Motor neuron (in vitro differentiated cells): ENCODE measurements at regions not wholly inside any gene's neighbourhood (a gene's known extent, or its start where the extent isn't known, plus 50 kb on each side); places are given as distances from the start of the nearest gene placed in this dataset.

ENCODE experiments used
- ATAC-seq, 8 experiments: fragments of 200-7000 bp; cut with Tn5 transposase; replicated peaks in 6 of 8; 2 replicates each; pipeline ENCODE4 v1.8.0; 2021; ENCODE audit warnings: mild to moderate bottlenecking in 8 of 8, moderate library complexity in 8 of 8
- H3K27ac ChIP-seq, 2 donors: fragments of 250-450 bp; sonication (Bioruptor Pico); 2 replicates each; pipeline ENCODE4 v1.9.0; 2021; ENCODE audit warnings: antibody characterized with exemption in 2 of 2, mild to moderate bottlenecking in 2 of 2, moderate library complexity in 1 of 2
- H3K4me1 ChIP-seq, 2 donors: fragments of 250-450 bp; sonication (Bioruptor Pico); replicated peaks in 1 of 2; 2 replicates each; pipeline ENCODE4 v1.6.1; 2021; ENCODE audit warnings: antibody characterized with exemption in 2 of 2, mild to moderate bottlenecking in 2 of 2, moderate library complexity in 1 of 2
- H3K4me3 ChIP-seq, 5 donors: fragments of 250-450 bp; sonication (Bioruptor Pico); 2 replicates each; pipeline ENCODE4 v1.9.0; 2021; ENCODE audit warnings: antibody characterized with exemption in 5 of 5, mild to moderate bottlenecking in 5 of 5, moderate library complexity in 4 of 5
- WGBS, 10 experiments: fragments of 450-650 bp; shearing (Covaris generic); methylation state at CpG; one replicate each; pipeline ENCODE4 v1.0.0; 2022; 5-methylcytosine and 5-hydroxymethylcytosine counted together
- in situ Hi-C, 9 experiments: fragments of 400-800 bp; cut with MboI; loops; one replicate each; pipeline ENCODE4 v1.15.0; 2021; ENCODE audit warnings: low sequenced_read_pairs in 9 of 9, low pct_unique_long_range_greater_than_20kb in 2 of 9; ENCODE audit not compliant: unreplicated experiment in 9 of 9

DNA sequence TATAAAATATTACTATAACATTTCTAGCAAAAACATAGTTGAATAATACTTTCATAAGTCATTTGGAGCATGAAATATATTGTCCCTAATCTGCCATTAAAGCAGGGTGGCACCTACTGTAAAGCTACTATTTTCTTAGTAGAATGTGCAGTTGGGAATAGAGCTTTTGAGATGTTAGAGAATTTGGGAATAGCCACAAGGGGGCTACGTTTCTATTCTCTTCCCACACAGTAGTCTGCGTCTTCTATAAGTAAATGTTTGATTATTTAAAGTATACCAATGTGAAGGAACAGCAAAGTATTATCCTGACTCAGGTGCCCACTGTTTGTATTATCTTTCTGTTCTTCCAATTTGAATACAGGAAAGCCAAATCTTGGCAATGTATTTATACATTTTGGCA lies 323.2 kb upstream of the GIMD1 start:
- H3K4me1 ChIP-seq = no peaks in the 10 kb centered on the region
- WGBS, 10 experiments = 0 to 86% (median 20%) methylated on average over 1 to 2 of the region's 2 CpGs; no CpG with 5 or more reads in 2 of the 10 experiments
- in situ Hi-C loops = no loop called here
- ATAC-seq = peak in 1 of 8 experiments; percentile 35
- H3K27ac ChIP-seq = no peak overlapping the region
- no peak overlapping the region for H3K4me3 ChIP-seq

DNA sequence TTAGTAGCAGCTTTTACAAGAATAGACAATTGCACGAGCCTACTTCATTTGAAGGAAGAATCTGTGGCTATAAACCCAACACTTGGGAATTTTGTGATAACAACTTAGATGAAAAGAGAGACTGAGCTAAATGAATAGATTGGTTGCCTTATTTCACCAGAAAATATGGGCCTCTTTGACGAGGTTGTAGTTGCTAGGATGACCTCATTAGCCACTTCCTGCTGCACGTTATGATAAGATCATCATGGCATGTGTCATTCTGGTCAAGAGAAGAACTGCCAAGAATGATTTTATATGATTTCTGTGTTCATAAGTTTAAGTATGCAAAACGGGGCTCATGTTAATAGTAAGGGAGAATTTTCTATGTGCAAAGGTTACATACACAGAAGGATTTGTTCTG lies 321.9 kb upstream of the GIMD1 start:
- in situ Hi-C loops = no loop called here
- no peak overlapping the region for H3K4me3 ChIP-seq
- ATAC-seq = peak in 3 of 8 experiments; percentile 9 to 60 (median 42)
- H3K27ac ChIP-seq = no peak overlapping the region
- no peaks in the 10 kb centered on the region for H3K4me1 ChIP-seq
- WGBS, 10 experiments = 5 to 83% (median 56%) methylated on average over 1 to 4 of the region's 4 CpGs

DNA sequence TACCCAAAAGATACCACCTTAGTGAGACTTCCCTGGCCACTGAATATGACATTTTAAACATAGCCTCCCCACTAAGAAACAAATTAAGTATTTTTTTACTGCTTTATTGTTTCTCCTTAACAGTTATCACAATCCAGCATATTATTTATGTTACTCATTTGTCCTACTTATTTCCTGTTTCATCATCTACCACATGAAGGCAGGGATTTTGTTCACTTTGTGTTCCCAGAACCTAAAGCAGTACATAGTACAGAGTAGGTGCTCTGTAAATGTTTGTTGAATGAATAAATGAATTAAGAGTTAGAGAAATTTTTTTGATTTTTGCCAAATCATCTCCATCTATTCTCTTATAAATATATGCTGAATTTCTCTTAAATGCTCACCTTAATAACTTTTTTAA lies 318.4 kb upstream of the GIMD1 start:
- in situ Hi-C loops = no loop called here
- H3K27ac ChIP-seq = no peak overlapping the region
- ATAC-seq = no peak
- no peaks in the 10 kb centered on the region for H3K4me1 ChIP-seq
- no peak overlapping the region for H3K4me3 ChIP-seq

DNA sequence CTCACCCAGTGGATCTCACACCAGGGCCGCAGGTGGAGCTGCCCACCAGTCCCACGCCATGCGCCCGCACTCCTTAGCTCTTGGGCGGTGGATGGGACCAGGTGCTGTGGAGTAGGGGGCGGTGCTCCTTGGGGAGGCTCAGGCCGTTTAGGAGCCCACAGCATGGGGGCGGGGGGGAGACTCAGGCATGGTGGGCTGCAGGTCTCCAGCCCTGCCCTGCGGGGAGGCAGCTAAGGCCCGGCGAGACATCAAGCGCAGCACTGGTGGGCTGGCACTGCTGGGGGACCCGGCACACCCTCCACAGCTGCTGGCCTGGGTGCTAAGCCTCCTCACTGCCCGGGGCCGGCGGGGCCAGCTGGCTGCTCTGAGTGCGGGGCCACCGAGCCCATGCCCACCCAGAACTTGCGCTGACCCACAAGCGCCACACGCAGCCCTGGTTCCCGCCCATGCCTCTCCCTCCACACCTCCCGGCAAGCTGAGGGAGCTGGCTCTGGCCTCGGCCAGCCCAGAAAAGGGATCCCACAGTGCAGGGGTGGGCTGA lies 312.9 kb upstream of the GIMD1 start:
- ATAC-seq = no peak
- 100% methylated on average over 1 of the region's 24 CpGs; no CpG with 5 or more reads in 9 of the 10 experiments for WGBS, 10 experiments
- Histone ChIP-seq H3K4me3 (no peak overlapping the region), H3K4me1 (no peaks in the 10 kb centered on the region), H3K27ac (no peak overlapping the region)
- in situ Hi-C loops = no loop called here

DNA sequence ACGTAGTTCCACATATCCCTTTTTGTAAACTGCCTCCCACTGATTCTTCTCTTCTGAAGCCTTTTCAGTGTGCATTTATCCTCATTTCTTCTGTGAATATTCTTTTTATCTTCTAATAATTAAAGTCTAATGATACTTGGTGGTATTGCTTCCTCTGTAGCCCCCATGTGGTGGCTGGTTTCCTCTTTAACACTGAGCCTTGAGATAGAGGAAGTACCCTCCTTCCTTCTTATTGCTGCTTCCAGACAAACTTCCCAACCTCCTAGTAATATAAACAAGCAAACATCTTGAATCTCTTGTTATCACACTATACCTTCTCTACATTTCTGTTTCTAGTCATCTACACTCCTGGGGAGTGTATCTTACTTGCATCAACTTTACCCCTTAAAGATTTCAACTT lies 310.5 kb upstream of the GIMD1 start:
- ATAC-seq = no peak
- H3K4me3 ChIP-seq = no peak overlapping the region
- WGBS, 10 experiments = 50 to 100% (median 74%) methylated on average over 1 of the region's 1 CpG; no CpG with 5 or more reads in 3 of the 10 experiments

GRCh38 chr4:106677213-106677612 lies 308.6 kb upstream of the GIMD1 start:
- no peak overlapping the region for H3K4me3 ChIP-seq
- in situ Hi-C loops = no loop called here
- no peak for ATAC-seq
- H3K27ac ChIP-seq = no peak overlapping the region
- H3K4me1 ChIP-seq = no peaks in the 10 kb centered on the region

More for the DNA sequence above, 310.5 kb upstream of the GIMD1 start:
- Histone ChIP-seq H3K4me1 (no peaks in the 10 kb centered on the region), H3K27ac (no peak overlapping the region)
- in situ Hi-C loops = no loop called here

DNA sequence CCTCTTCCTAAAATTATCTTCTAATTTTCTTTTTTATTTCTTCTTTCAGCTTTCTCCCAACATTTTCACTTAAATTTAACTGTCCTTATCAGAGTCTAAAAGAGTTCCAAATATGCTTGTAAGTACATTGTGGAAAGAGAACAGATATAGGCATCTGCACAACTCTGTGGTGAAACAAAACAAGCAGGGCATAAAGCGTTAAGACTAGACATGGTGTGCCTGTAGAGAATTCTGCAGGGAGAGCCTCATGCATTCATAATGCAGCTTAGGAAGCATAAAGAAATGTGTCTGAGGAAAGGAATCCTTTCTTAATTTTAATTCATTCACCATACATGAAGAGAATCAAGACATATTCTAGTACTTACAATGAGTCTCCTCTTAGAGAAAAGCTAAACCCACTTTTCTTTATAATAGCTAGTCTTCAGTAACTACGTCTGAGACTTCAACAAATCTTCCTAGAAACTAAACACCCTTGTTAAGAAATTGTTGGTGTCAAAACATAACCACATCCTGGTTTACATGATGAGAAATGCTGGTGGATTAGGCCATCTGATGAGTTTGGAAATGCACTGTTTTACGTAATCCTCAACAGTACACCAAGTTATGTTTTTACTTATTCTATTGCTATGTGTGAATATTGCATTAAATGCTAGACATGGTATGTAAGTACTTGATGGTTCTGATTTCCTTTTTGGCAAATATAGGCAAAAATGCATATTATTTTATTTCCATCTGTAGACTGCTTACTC lies 307.8 kb upstream of the GIMD1 start:
- WGBS, 10 experiments = 49 to 97% (median 83%) methylated on average over 2 to 3 of the region's 3 CpGs; no CpG with 5 or more reads in 1 of the 10 experiments
- H3K4me1 ChIP-seq = no peaks in the 10 kb centered on the region
- ATAC-seq = peak in 1 of 8 experiments; percentile 27
- no peak overlapping the region for H3K27ac ChIP-seq
- in situ Hi-C loops = no loop called here
- H3K4me3 ChIP-seq = no peak overlapping the region

DNA sequence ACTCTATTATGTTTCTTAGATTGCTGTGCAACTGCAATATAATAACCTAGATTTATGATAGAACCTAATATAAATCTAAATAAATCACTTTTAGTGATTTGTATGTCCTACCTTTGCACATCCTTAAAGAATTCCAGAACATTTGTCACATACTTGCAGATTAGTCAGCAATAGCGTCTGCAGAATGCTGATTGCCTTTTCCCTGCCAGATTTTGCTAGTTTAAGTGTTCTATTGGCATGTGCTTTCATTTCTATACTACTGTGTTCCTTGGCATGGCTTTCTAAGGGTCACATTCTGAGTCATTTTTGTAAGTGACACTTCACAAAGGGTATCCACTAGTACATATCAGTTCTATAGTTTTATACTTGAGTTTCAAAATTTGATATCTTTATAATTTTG lies 303.1 kb upstream of the GIMD1 start:
- Histone ChIP-seq H3K4me1 (no peaks in the 10 kb centered on the region), H3K27ac (no peak overlapping the region), H3K4me3 (no peak overlapping the region)
- WGBS, 10 experiments = 0 to 92% (median 80%) methylated on average over 1 of the region's 1 CpG; no CpG with 5 or more reads in 2 of the 10 experiments
- in situ Hi-C loops = no loop called here
- no peak for ATAC-seq

- in situ Hi-C loops = no loop called here
- no peaks in the 10 kb centered on the region for H3K4me1 ChIP-seq
- no peak overlapping the region for H3K27ac ChIP-seq
- no peak for ATAC-seq
- H3K4me3 ChIP-seq = no peak overlapping the region
- WGBS, 10 experiments = 80 to 100% (median 98%) methylated on average over 1 to 2 of the region's 2 CpGs; no CpG with 5 or more reads in 2 of the 10 experiments
These were observed 302.4 kb upstream of the GIMD1 start for GRCh38 chr4:106670976-106671375.

- in situ Hi-C loops = no loop called here
- no peak overlapping the region for H3K4me3 ChIP-seq
These were observed 290.8 kb upstream of the GIMD1 start for GRCh38 chr4:106659371-106659770.

GRCh38 chr4:106652095-106652494 lies 283.5 kb upstream of the GIMD1 start:
- no peak for ATAC-seq
- H3K4me1 ChIP-seq = no peaks in the 10 kb centered on the region
- H3K4me3 ChIP-seq = no peak overlapping the region
- in situ Hi-C loops = no loop called here
- 28 to 100% (median 88%) methylated on average over 2 of the region's 2 CpGs; no CpG with 5 or more reads in 3 of the 10 experiments for WGBS, 10 experiments
- H3K27ac ChIP-seq = no peak overlapping the region

More at GRCh38 chr4:106659371-106659770, 290.8 kb upstream of the GIMD1 start:
- Histone ChIP-seq H3K27ac (no peak overlapping the region), H3K4me1 (no peaks in the 10 kb centered on the region)
- WGBS, 10 experiments = 86 to 100% (median 100%) methylated on average over 1 of the region's 1 CpG; no CpG with 5 or more reads in 4 of the 10 experiments
- ATAC-seq = no peak

DNA sequence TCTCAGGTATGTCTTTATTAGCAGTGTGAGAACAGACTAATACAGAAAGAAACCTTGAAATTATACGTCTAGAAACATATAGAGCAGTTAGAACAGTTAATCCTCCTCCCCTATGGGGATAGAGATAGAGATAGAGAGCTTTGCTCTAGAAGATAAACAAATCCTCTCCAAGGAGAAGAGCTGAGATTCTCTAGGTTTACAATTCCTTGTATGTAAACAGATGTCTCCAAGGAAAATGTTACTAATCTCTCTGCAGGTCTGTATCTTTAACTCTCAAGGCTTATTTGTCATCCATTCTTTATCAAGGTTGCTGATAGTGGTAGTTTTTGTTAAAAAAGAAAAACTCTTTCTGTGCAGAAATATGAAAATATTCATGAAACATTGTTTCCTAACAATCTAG lies 282.1 kb upstream of the GIMD1 start:
- in situ Hi-C loops = no loop called here
- Histone ChIP-seq H3K27ac (no peak overlapping the region), H3K4me1 (no peaks in the 10 kb centered on the region), H3K4me3 (no peak overlapping the region)
- ATAC-seq = no peak
- WGBS, 10 experiments = 13 to 89% (median 80%) methylated on average over 1 of the region's 1 CpG; no CpG with 5 or more reads in 3 of the 10 experiments

DNA sequence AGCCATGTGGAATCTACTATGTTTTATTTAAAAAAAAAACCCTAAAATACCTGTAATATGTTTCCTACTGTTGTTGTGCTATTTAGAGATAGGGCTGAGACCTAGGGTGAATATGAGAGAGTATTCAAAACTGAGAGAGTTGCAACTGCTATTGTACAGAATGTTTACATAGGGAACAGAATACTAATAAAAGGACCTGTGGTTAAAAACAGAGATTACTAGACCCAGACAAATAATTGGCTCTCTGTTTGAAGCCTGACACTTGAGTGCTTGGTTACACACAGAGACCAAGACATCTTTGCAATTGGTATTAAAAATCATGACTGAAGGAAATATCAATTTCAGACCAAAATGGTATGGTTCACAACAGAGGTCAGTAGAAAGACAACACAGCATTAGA lies 278.9 kb upstream of the GIMD1 start:
- Histone ChIP-seq H3K4me1 (no peaks in the 10 kb centered on the region), H3K4me3 (no peak overlapping the region), H3K27ac (no peak overlapping the region)
- ATAC-seq = no peak
- in situ Hi-C loops = no loop called here

DNA sequence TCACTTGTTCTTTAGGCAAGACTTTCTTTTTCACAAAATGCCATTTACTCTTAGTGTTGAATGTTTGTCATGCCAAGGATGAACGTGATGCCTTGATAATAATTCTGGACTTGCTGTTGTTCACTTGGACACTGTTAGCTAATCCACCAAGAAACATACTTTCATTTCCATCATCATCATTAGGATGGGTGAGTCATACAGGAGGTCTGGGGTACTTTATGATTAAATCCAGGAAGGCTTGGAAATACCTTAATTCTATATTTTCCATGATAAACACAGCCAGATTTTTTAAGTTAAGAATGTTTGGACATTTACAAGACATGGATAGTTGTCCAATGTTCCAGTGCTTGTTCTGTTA lies 260.7 kb upstream of the GIMD1 start:
- WGBS, 10 experiments = 8 to 83% (median 43%) methylated on average over 1 of the region's 1 CpG; no CpG with 5 or more reads in 6 of the 10 experiments
- in situ Hi-C loops = no loop called here
- no peak overlapping the region for H3K4me3 ChIP-seq
- ATAC-seq = no peak
- H3K4me1 ChIP-seq = no peaks in the 10 kb centered on the region
- no peak overlapping the region for H3K27ac ChIP-seq
